Nephron progenitor cell (in vitro differentiated cells): ENCODE measurements at regions not wholly inside any gene's neighbourhood (a gene's known extent, or its start where the extent isn't known, plus 50 kb on each side); places are given as distances from the start of the nearest gene placed in this dataset.
"Not testable (repeated sequence)": the region's sequence is repeated elsewhere in the genome, so short reads cannot be mapped to it uniquely, and the experiment has no call there.

Experiments
- DNase-seq: peaks from one replicate; pipeline ENCODE4 v3.0.0; 2021
- H3K27ac Mint-ChIP-seq: 2 replicates; pipeline ENCODE4 v1.8.0; 2021; ENCODE audit warnings: mild to moderate bottlenecking, moderate library complexity, mixed read lengths
- H3K27me3 Mint-ChIP-seq: 2 replicates; pipeline ENCODE4 v1.8.0; 2021; ENCODE audit warnings: mild to moderate bottlenecking, low read depth, mixed read lengths; ENCODE audit not compliant: poor library complexity
- H3K36me3 Mint-ChIP-seq: 2 replicates; pipeline ENCODE4 v1.8.0; 2021; ENCODE audit warnings: low read depth, mixed read lengths
- H3K4me1 Mint-ChIP-seq: 2 replicates; pipeline ENCODE4 v1.8.0; 2021; ENCODE audit warnings: mixed read lengths
- H3K4me3 Mint-ChIP-seq: 2 replicates; pipeline ENCODE4 v1.8.0; 2021; ENCODE audit warnings: mild to moderate bottlenecking, moderate library complexity, mixed read lengths
- H3K9me3 Mint-ChIP-seq: 2 replicates; pipeline ENCODE4 v1.8.0; 2021; ENCODE audit warnings: mild to moderate bottlenecking, moderate library complexity, mixed read lengths
- TF ChIP-seq, protein P1 (sequence below): fragments of 200-600 bp; sonication (generic); IDR thresholded peaks from 2 replicates; pipeline ENCODE4 v1.5.0; 2021; ENCODE audit warnings: antibody characterized with exemption

- H3K27me3 Mint-ChIP-seq, result no peaks in the 10 kb centered on the region
- no peaks in the 10 kb centered on the region for H3K36me3 Mint-ChIP-seq
- no peaks in the 10 kb centered on the region for H3K4me1 Mint-ChIP-seq
- H3K9me3 Mint-ChIP-seq, result peaks cover 44% of the 10 kb centered on the region
- H3K4me3 Mint-ChIP-seq, result no peak overlapping the region
- no peak for DNase-seq
- TF ChIP-seq, protein P1, sequence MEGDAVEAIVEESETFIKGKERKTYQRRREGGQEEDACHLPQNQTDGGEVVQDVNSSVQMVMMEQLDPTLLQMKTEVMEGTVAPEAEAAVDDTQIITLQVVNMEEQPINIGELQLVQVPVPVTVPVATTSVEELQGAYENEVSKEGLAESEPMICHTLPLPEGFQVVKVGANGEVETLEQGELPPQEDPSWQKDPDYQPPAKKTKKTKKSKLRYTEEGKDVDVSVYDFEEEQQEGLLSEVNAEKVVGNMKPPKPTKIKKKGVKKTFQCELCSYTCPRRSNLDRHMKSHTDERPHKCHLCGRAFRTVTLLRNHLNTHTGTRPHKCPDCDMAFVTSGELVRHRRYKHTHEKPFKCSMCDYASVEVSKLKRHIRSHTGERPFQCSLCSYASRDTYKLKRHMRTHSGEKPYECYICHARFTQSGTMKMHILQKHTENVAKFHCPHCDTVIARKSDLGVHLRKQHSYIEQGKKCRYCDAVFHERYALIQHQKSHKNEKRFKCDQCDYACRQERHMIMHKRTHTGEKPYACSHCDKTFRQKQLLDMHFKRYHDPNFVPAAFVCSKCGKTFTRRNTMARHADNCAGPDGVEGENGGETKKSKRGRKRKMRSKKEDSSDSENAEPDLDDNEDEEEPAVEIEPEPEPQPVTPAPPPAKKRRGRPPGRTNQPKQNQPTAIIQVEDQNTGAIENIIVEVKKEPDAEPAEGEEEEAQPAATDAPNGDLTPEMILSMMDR, result no peak
- no peak overlapping the region for H3K27ac Mint-ChIP-seq
Observed at GRCh38 chrX:121195719-121196118, 148.3 kb downstream of the GLUD2 start.

DNA sequence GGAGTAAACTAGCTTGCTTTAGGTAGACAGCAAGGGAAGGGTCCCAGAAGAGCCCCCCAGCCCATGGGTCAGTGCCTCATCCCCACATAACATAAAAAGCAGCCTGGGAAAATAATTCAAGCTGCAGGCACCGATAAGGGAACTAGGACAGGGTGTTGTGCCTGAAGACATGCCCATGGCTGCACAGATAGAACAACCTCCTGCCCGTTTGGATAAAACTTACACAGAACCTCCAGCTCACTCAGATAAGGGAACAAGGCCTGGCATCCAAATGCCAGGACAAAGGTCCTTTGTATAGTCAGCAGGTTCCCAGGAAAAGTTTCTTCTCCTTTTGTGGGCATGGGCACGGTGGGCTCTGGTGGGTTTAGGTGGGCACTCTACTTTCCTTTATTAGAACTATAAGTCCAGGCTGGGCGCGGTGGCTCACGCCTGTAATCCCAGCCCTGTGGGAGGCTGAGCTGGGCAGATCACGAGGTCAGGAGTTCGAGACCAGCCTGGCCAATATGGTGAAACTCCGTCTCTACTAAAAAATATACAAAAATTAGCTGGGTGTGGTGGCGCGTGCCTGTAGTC, 149.5 kb downstream of the GLUD2 start:
- H3K27me3 Mint-ChIP-seq, H3K4me1 Mint-ChIP-seq, H3K4me3 Mint-ChIP-seq, DNase-seq, H3K36me3 Mint-ChIP-seq, H3K27ac Mint-ChIP-seq: not testable (repeated sequence)
- H3K9me3 Mint-ChIP-seq, result peaks cover 42% of the 10 kb centered on the region

DNA sequence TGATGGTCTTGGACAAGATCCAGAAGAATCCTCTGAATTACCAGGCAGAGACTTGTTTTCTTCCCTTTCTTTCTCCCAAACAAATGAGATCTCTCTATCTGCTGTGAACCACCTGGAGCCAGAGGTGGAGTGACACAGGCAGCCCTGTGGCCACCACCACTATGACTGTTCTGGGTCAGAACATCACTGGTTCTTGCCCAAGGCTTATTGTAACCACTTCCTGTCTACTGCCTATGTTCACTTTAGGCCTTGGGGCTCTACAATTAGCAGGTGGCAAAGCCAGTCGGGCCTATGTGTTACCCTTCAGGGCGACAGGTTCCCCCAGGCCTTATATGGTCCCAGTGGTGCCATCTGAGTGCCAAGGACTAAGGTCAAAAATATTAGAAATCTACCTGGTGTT, 161.2 kb downstream of the GLUD2 start:
- Mint-ChIP-seq H3K27me3 (peaks cover 5% of the 10 kb centered on the region), H3K4me3 (no peak overlapping the region), H3K27ac (no peak overlapping the region), H3K36me3 (no peaks in the 10 kb centered on the region), H3K9me3 (peaks cover 50% of the 10 kb centered on the region), H3K4me1 (no peaks in the 10 kb centered on the region)
- TF ChIP-seq, protein P1, result no peak
- DNase-seq, result no peak

DNA sequence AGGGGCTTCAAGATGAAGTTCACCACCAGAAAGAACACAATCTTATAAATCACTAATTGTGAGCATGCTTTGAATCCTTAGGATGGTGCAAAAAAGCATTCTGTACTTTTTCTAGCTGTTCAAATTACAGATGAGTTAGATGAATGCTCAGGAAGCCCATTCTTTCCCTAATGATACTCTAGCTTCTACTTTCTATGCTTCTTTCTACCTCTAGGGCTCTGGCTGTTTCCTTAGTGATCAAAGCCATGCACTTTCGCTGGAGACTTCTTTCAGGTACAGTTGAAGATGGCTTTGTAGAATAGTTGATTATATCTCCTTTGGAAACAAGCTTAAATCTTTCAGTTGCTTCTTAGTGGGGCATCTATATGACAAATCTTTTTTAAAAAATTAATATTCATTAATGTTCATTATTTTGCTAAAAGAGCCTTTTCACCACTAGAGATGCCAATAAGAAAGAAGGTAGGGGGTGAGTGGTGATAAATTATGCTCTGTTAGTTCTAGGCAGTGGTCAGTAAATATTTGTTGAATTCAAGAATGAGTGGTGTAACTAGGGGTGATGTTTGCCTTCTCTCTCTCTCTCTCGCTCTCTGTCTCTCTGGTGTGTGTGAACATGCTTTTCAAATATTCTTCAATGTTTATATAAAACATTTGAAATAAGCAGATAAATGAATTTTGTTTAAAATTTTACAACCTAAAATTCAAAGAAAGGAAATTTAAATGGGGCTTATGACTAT, 169.4 kb downstream of the GLUD2 start:
- Mint-ChIP-seq H3K27ac (no peak overlapping the region), H3K9me3 (peaks cover 39% of the 10 kb centered on the region), H3K36me3 (no peaks in the 10 kb centered on the region), H3K4me1 (peaks cover 14% of the 10 kb centered on the region), H3K27me3 (peaks cover under 1% of the 10 kb centered on the region), H3K4me3 (no peak overlapping the region)
- TF ChIP-seq, protein P1, result no peak
- DNase-seq, result no peak

GRCh38 chrX:121221322-121221977, 174.0 kb downstream of the GLUD2 start:
- no peak for DNase-seq
- Mint-ChIP-seq H3K4me3 (no peak overlapping the region), H3K36me3 (no peaks in the 10 kb centered on the region), H3K27ac (no peak overlapping the region), H3K9me3 (peaks cover 32% of the 10 kb centered on the region), H3K27me3 (no peaks in the 10 kb centered on the region), H3K4me1 (peaks cover 9% of the 10 kb centered on the region)
- TF ChIP-seq, protein P1, result no peak

- H3K4me1 Mint-ChIP-seq, result no peaks in the 10 kb centered on the region
- TF ChIP-seq, protein P1, result no peak
- no peak overlapping the region for H3K4me3 Mint-ChIP-seq
- no peak overlapping the region for H3K27ac Mint-ChIP-seq
- peaks cover 8% of the 10 kb centered on the region for H3K27me3 Mint-ChIP-seq
- no peak for DNase-seq
- no peaks in the 10 kb centered on the region for H3K36me3 Mint-ChIP-seq
- H3K9me3 Mint-ChIP-seq, result peaks cover 54% of the 10 kb centered on the region
Observed at GRCh38 chrX:121227888-121228287, 180.5 kb downstream of the GLUD2 start.
